ENCODE measurements at regions not wholly inside any gene's neighbourhood (a gene's known extent, or its start where the extent isn't known, plus 50 kb on each side); places are given as distances from the start of the nearest gene placed in this dataset.

DNA sequence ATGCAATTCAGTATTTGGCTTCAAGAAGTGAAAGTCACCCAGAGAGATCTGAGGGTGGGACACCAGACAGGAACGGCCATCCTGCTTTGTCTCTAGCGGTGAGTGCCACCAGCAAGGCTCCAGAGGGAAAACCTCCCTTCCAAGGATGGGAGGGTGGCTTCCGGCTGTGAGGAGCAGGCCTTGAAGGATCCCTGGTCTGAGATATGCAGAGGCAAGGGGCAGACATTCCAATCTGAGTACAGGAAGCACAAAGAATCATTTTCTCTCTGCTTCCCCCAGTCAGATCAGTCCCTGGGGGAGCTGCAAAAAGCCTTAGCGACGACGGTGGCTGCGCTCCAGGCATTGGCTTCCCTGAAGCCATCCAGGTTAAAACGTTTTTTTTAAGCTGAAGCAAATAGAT is 167.4 kb downstream of the TEX36 start:
- TF ChIP-seq CTCF (IDR thresholded peaks at IDR 0.05) = no peak

GRCh38 chr10:125514206-125515162 is 168.5 kb downstream of the TEX36 start:
- Histone ChIP-seq H3K4me1 (no peaks in the 10 kb centered on the region), H3K27me3 (ENCODE audit: low read depth) (no peaks in the 10 kb centered on the region), H3K9me3 (no peaks in the 10 kb centered on the region), H3K36me3 (no peaks in the 10 kb centered on the region), H3K4me3 (no peak overlapping the region), H3K27ac (no peak overlapping the region)
- DNase-seq = no peak
- TF ChIP-seq CTCF (IDR thresholded peaks at IDR 0.05) = no peak
- ATAC-seq = no peak
- intact Hi-C loops (cut with DNase I) = no loop called here

More for the DNA sequence above, 167.4 kb downstream of the TEX36 start:
- no peak for ATAC-seq
- no peak overlapping the region for H3K27ac ChIP-seq
- H3K36me3 ChIP-seq = no peaks in the 10 kb centered on the region
- H3K4me3 ChIP-seq = no peak overlapping the region
- H3K9me3 ChIP-seq = no peaks in the 10 kb centered on the region
- H3K27me3 ChIP-seq (ENCODE audit: low read depth) = no peaks in the 10 kb centered on the region
- H3K4me1 ChIP-seq = no peaks in the 10 kb centered on the region
- intact Hi-C loops (cut with DNase I) = no loop called here
- no peak for DNase-seq

- H3K9me3 ChIP-seq = no peaks in the 10 kb centered on the region
- no peak for TF ChIP-seq CTCF (IDR thresholded peaks at IDR 0.05)
- DNase-seq (no peak), ATAC-seq (no peak)
- no peak overlapping the region for H3K27ac ChIP-seq
- H3K27me3 ChIP-seq (ENCODE audit: low read depth) = no peaks in the 10 kb centered on the region
- no peaks in the 10 kb centered on the region for H3K36me3 ChIP-seq
- no peak overlapping the region for H3K4me3 ChIP-seq
- intact Hi-C loops (cut with DNase I) = no loop called here
- no peaks in the 10 kb centered on the region for H3K4me1 ChIP-seq
Measured at GRCh38 chr10:125513429-125514182, 169.4 kb downstream of the TEX36 start.

DNA sequence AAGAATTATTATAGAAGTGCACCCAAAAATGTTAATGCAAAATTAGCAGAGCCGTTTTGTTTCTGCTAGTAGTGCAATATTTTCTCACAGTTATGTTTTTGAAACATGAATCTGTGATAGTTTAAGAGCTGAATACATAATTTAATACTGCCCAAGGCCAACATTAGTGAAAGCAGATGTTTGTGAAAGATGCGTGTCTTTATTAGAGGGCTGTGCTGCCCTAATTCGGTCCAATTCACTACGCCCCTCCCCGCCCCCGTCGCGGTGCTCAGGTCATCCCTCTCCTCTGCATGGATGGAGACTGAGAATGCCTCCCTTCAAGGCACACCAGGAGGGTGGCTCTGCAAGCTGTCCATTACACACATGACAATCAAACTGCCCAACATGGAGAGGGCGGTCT is 172.0 kb downstream of the TEX36 start:
- Histone ChIP-seq H3K4me1 (no peaks in the 10 kb centered on the region), H3K9me3 (no peaks in the 10 kb centered on the region), H3K4me3 (no peak overlapping the region), H3K27me3 (ENCODE audit: low read depth) (no peaks in the 10 kb centered on the region), H3K27ac (no peak overlapping the region), H3K36me3 (no peaks in the 10 kb centered on the region)
- no peak for TF ChIP-seq CTCF (IDR thresholded peaks at IDR 0.05)
- no peak for ATAC-seq
- no peak for DNase-seq
- intact Hi-C loops (cut with DNase I) = no loop called here

DNA sequence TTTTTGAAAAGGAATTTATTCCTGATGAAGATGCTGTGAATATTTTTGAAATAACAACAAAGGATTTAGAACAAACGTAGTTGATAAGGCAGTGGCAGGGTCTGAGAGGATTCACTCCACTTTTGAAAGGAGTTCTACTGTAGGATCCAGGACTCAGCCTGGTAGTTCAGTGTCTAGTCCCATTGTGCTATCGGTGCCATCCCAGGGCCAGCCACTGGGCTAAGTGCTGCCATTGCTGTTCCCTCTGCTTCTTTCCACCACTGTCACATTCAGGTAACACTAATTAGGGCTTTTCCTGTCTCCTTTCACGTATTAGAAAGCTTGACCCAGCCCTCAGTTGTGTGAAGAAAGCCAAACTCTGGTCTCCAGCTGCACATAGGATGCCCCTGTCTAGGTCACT is 177.3 kb downstream of the TEX36 start:
- H3K36me3 ChIP-seq = no peaks in the 10 kb centered on the region
- H3K4me1 ChIP-seq = no peaks in the 10 kb centered on the region
- ATAC-seq (no peak), DNase-seq (no peak)
- no peak overlapping the region for H3K4me3 ChIP-seq
- no peak overlapping the region for H3K27ac ChIP-seq
- intact Hi-C loops (cut with DNase I) = no loop called here
- no peaks in the 10 kb centered on the region for H3K9me3 ChIP-seq
- no peak for TF ChIP-seq CTCF (IDR thresholded peaks at IDR 0.05)
- no peaks in the 10 kb centered on the region for H3K27me3 ChIP-seq (ENCODE audit: low read depth)
